Lung (tissue), 11 donors: ENCODE measurements at regions not wholly inside any gene's neighbourhood (a gene's known extent, or its start where the extent isn't known, plus 50 kb on each side); places are given as distances from the start of the nearest gene placed in this dataset.
A peak's percentile ranks its signal among the peaks of the same experiment; 100 is the strongest.

Experiments
- ATAC-seq: fragments of 200-7000 bp; cut with Tn5 transposase; one replicate; pipeline ENCODE4 v1.9.1; 2020; ENCODE audit warnings: moderate number of reproducible peaks; ENCODE audit not compliant: insufficient read depth, low FRiP score
- DNase-seq, 3 donors: peaks; one replicate each; pipeline ENCODE4 v3.0.0-alpha.2; 2013 to 2017
- H3K27ac ChIP-seq, 2 donors: one replicate each; pipeline ENCODE4 v1.5.1; 2013; ENCODE audit warnings: mild to moderate bottlenecking in 2 of 2, moderate library complexity in 2 of 2, control low read depth in 1 of 2, inconsistent platforms in 1 of 2, low read depth in 1 of 2, low read length in 1 of 2
- H3K27me3 ChIP-seq, 3 donors: one replicate each; pipeline ENCODE4 v1.5.1; 2013; ENCODE audit warnings: low read length in 2 of 3; ENCODE audit not compliant: control insufficient read depth in 3 of 3, insufficient read depth in 3 of 3
- H3K36me3 ChIP-seq, 4 donors: one replicate each; pipeline ENCODE4 v1.5.1; 2013; ENCODE audit warnings: low read length in 4 of 4, mild to moderate bottlenecking in 1 of 4, moderate library complexity in 1 of 4; ENCODE audit not compliant: control insufficient read depth in 4 of 4, insufficient read depth in 4 of 4
- H3K4me1 ChIP-seq, 5 donors: one replicate each; pipeline ENCODE4 v1.5.1; 2013; ENCODE audit warnings: low read length in 5 of 5, mild to moderate bottlenecking in 2 of 5, moderate library complexity in 1 of 5; ENCODE audit not compliant: control insufficient read depth in 5 of 5, insufficient read depth in 5 of 5
- H3K4me3 ChIP-seq: one replicate; pipeline ENCODE4 v1.5.1; 2013; ENCODE audit warnings: mild to moderate bottlenecking, control low read depth, moderate library complexity
- H3K9ac ChIP-seq, 2 donors: one replicate each; pipeline ENCODE4 v1.5.1; 2013; ENCODE audit warnings: low read length in 2 of 2, control low read depth in 1 of 2; ENCODE audit not compliant: insufficient read depth in 1 of 2
- H3K9me3 ChIP-seq, 4 donors: one replicate each; pipeline ENCODE4 v1.5.1; 2013; ENCODE audit warnings: low read length in 3 of 4, mild to moderate bottlenecking in 1 of 4, moderate library complexity in 1 of 4; ENCODE audit not compliant: control insufficient read depth in 4 of 4, insufficient read depth in 3 of 4
- CTCF ChIP-seq: IDR thresholded peaks from 2 replicates; pipeline ENCODE4 v1.5.1; 2012; ENCODE audit warnings: mild to moderate bottlenecking; ENCODE audit errors: control extremely low read depth, extremely low read depth
- WGBS, 2 donors: extraction: QIAGEN DNeasy Blood & Tissue Kit; methylation state at CpG; one replicate each; pipeline ENCODE4 v1.1.7; 2013; 5-methylcytosine and 5-hydroxymethylcytosine counted together
- donor health status: control.
- donor health status: control.
- donor health status: Bipolar disorder and iron deficiency.
- donor health status: healthy.
- donor health status: DM: yes; HTN: yes; CAD: no.

DNA sequence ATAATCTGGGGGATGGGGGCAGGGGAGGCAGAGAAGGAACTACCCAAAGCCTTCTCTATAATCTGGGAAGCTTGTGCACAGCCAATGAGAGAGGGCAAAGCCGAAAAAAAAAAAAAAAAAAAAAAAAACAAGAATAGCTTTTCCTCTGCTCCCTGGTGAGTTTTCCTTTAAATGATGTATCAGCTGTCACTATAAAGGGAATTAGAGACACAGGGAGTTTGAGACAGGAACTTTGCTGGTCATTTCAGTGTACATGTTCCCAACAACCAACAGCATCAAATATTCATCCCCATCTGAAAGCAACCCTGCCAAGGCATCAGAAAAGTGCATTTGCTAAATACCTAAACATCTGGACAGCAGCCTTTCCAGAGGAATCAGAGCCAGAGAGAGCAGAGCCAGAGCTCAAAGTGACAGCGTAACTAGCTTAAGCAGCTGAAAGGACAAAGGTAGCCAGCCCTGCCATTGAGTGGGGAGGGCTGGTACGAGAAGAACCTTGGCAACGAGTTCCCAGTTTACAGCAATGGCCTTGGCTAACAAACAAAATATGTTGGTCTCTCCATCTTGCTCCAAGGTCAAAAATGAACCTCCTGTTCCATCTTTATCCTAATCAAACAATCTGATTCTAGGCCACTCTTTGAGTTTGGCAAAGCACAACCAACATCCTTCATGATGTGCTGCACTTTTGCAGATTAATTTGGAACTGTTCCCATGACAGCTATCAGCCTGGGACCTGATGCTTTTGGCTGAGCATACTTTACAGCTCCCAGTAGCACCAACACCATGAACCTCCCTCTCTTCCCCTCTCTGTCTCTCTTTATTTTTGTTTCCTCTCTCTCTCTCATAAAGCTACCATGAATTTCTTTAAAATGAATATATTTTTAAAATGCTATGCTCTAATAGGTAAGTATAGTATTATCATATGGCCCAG, 143.7 kb upstream of the GNAO1 start:
- 63 to 83% methylated on average over 4 of the region's 4 CpGs for WGBS, 2 donors
- ATAC-seq (no peak), DNase-seq (peak; percentile 53 to 87 (median 67))
- Histone ChIP-seq H3K36me3 (no peaks in the 10 kb centered on the region), H3K27ac (no peak overlapping the region), H3K27me3 (peaks cover 0 to 3% (median 0%) of the 10 kb centered on the region in 3 donors), H3K4me3 (no peak overlapping the region), H3K4me1 (peaks cover 0 to 10% (median 4%) of the 10 kb centered on the region in 5 donors), H3K9ac (no peak overlapping the region), H3K9me3 (no peaks in the 10 kb centered on the region)
- no peak for TF ChIP-seq CTCF

DNA sequence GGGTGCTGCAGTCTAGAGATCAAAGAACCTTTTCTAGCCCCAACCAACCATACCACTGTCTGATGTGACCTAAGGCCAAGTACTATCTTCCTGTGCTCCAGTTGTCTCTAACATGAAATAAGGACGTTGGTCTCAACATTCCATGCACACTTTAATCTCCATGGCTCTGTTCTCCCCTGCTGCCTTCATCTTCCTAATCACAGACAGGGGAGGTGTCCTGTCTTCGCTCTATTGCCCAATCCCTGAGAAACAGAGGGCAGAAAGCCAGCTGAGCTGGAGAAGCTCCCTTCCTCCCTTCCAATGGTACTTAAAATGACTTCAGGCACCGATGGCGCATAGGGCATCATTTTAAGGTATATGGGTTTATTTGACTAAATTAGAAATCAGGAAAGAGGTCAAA, 148.9 kb upstream of the GNAO1 start:
- Histone ChIP-seq H3K36me3 (no peaks in the 10 kb centered on the region), H3K4me3 (no peak overlapping the region), H3K9me3 (peaks cover 0 to 4% (median 1%) of the 10 kb centered on the region in 4 donors), H3K4me1 (peaks cover 0 to 3% (median under 1%) of the 10 kb centered on the region in 5 donors), H3K27ac (no peak overlapping the region), H3K27me3 (no peaks in the 10 kb centered on the region), H3K9ac (no peak overlapping the region)
- 80 to 84% methylated on average over 4 of the region's 4 CpGs for WGBS, 2 donors
- ATAC-seq: no peak
- no peak for DNase-seq
- TF ChIP-seq CTCF: no peak

DNA sequence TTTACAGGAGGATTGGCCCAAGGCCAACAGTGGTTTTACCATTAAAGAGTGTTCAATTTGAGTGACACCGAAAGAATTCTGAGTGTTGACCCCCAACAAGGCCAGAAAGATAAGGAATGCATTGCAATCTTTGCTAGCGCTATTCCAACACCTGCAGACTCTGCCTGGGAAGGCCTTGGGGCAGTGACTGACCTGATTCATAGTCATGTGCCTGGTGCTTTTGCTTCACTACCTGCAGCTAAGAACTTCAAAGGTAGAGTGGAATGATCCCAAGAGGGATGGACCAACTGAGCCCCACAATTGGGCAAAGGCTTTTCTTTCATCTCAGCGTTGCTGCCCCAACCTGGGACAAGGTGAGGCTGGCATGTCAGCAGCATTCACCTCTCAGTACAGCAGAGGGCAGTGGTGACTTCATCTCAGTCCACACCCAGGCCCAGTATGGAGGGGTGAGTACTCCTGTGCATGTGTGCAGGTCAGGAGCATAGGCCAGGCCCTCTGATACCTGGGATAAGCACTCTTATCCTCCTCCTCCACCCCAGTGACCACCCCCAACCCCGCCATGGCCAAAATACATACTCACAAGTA, 149.6 kb upstream of the GNAO1 start:
- no peak for DNase-seq
- Histone ChIP-seq H3K27me3 (no peaks in the 10 kb centered on the region), H3K4me1 (no peaks in the 10 kb centered on the region), H3K4me3 (no peak overlapping the region), H3K27ac (no peak overlapping the region), H3K36me3 (no peaks in the 10 kb centered on the region), H3K9me3 (peaks cover 0 to 6% (median 1%) of the 10 kb centered on the region in 4 donors), H3K9ac (no peak overlapping the region)
- no peak for TF ChIP-seq CTCF
- WGBS, 2 donors: 55 to 68% methylated on average over 4 of the region's 4 CpGs
- ATAC-seq: peak; percentile 47
